GM23338 (cell line): ENCODE measurements at regions not wholly inside any gene's neighbourhood (a gene's known extent, or its start where the extent isn't known, plus 50 kb on each side); places are given as distances from the start of the nearest gene placed in this dataset.

Experiments used
- CREB1 ChIP-seq: fragments of 250-450 bp; sonication (Bioruptor Pico); IDR thresholded peaks from 2 replicates; pipeline ENCODE4 v1.5.0; 2020; ENCODE audit warnings: low read depth, mild to moderate bottlenecking, moderate library complexity
- EZH2 ChIP-seq: fragments of 200-600 bp; sonication (generic); IDR thresholded peaks from one replicate; pipeline ENCODE4 v1.8.0; 2017; ENCODE audit warnings: antibody characterized with exemption, mild to moderate bottlenecking, low read depth; ENCODE audit not compliant: unreplicated experiment
- EZH2phosphoT487 ChIP-seq: fragments of 200-600 bp; sonication (generic); IDR thresholded peaks from one replicate; pipeline ENCODE4 v1.8.1; 2018; ENCODE audit warnings: antibody characterized with exemption; ENCODE audit not compliant: unreplicated experiment
- JUNB ChIP-seq: IDR thresholded peaks from one replicate; pipeline ENCODE4 v1.6.1; 2016; ENCODE audit warnings: antibody characterized with exemption; ENCODE audit not compliant: unreplicated experiment
- POLR2AphosphoS5 ChIP-seq: IDR thresholded peaks from 2 replicates; pipeline ENCODE4 v1.6.1; 2016; ENCODE audit warnings: antibody characterized with exemption, low read depth
- STAT1 ChIP-seq: IDR thresholded peaks from one replicate; pipeline ENCODE4 v1.6.1; 2016; ENCODE audit warnings: antibody characterized with exemption; ENCODE audit not compliant: unreplicated experiment
- ZNF114 ChIP-seq: fragments of 250-450 bp; sonication (Bioruptor Pico); IDR thresholded peaks from 2 replicates; pipeline ENCODE4 v1.5.0; 2020; ENCODE audit warnings: mild to moderate bottlenecking, moderate library complexity
- ZNF331 ChIP-seq: fragments of 250-450 bp; sonication (Bioruptor Pico); IDR thresholded peaks from 2 replicates; pipeline ENCODE4 v1.5.0; 2020; ENCODE audit warnings: low read depth, mild to moderate bottlenecking, moderate library complexity
- TF ChIP-seq, protein P1 (sequence below), 2 experiments: fragments of 200-600 bp in 1 of 2; sonication (generic) in 1 of 2; conservative IDR thresholded peaks; 2 replicates each; pipeline versions ENCODE4 v1.5.1 to v1.6.1; 2016 to 2017; ENCODE audit warnings: antibody characterized with exemption in 2 of 2, low read depth in 2 of 2, mild to moderate bottlenecking in 2 of 2, moderate library complexity in 1 of 2
- TF ChIP-seq, protein P2 (sequence below): IDR thresholded peaks from one replicate; pipeline ENCODE4 v1.6.1; 2018; ENCODE audit warnings: antibody characterized with exemption; ENCODE audit not compliant: unreplicated experiment
- TF ChIP-seq, protein P3 (sequence below): fragments of 250-450 bp; sonication (Bioruptor Pico); IDR thresholded peaks from 2 replicates; pipeline ENCODE4 v1.5.0; 2020; ENCODE audit warnings: mild to moderate bottlenecking, moderate library complexity

DNA sequence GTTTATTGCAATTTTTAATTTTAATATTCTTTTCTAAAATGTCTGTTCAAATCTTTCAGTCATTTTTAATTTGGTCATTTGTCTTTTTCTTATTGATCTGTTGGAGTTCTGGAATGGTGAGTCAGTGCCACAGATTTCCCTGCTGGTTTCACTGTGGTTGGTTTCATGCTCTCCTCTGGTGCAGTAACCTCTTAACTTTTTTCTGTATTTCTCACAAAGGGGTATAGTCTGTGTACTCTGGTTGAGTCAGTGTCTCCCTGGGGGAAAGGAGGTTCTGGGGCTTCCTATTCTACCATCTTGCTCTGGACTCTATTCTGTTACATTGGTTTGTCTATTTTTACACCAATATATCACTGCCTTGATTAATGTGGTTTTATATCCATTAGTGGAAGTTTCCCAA, 178.8 kb downstream of the CSNK1G3 start:
- TF ChIP-seq, protein P1, sequence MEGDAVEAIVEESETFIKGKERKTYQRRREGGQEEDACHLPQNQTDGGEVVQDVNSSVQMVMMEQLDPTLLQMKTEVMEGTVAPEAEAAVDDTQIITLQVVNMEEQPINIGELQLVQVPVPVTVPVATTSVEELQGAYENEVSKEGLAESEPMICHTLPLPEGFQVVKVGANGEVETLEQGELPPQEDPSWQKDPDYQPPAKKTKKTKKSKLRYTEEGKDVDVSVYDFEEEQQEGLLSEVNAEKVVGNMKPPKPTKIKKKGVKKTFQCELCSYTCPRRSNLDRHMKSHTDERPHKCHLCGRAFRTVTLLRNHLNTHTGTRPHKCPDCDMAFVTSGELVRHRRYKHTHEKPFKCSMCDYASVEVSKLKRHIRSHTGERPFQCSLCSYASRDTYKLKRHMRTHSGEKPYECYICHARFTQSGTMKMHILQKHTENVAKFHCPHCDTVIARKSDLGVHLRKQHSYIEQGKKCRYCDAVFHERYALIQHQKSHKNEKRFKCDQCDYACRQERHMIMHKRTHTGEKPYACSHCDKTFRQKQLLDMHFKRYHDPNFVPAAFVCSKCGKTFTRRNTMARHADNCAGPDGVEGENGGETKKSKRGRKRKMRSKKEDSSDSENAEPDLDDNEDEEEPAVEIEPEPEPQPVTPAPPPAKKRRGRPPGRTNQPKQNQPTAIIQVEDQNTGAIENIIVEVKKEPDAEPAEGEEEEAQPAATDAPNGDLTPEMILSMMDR (conservative IDR thresholded peaks at IDR 0.05; ENCODE audit: low read depth in 2 of 2), result no peak
- no peak for TF ChIP-seq POLR2AphosphoS5
- TF ChIP-seq ZNF114 (CRISPR knock-in tag), result no peak
- no peak for TF ChIP-seq EZH2
- TF ChIP-seq EZH2phosphoT487, result no peak
- TF ChIP-seq CREB1, result no peak
- TF ChIP-seq, protein P2, sequence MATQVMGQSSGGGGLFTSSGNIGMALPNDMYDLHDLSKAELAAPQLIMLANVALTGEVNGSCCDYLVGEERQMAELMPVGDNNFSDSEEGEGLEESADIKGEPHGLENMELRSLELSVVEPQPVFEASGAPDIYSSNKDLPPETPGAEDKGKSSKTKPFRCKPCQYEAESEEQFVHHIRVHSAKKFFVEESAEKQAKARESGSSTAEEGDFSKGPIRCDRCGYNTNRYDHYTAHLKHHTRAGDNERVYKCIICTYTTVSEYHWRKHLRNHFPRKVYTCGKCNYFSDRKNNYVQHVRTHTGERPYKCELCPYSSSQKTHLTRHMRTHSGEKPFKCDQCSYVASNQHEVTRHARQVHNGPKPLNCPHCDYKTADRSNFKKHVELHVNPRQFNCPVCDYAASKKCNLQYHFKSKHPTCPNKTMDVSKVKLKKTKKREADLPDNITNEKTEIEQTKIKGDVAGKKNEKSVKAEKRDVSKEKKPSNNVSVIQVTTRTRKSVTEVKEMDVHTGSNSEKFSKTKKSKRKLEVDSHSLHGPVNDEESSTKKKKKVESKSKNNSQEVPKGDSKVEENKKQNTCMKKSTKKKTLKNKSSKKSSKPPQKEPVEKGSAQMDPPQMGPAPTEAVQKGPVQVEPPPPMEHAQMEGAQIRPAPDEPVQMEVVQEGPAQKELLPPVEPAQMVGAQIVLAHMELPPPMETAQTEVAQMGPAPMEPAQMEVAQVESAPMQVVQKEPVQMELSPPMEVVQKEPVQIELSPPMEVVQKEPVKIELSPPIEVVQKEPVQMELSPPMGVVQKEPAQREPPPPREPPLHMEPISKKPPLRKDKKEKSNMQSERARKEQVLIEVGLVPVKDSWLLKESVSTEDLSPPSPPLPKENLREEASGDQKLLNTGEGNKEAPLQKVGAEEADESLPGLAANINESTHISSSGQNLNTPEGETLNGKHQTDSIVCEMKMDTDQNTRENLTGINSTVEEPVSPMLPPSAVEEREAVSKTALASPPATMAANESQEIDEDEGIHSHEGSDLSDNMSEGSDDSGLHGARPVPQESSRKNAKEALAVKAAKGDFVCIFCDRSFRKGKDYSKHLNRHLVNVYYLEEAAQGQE, result no peak
- no peak for TF ChIP-seq JUNB
- no peak for TF ChIP-seq ZNF331 (CRISPR knock-in tag)
- TF ChIP-seq, protein P3, sequence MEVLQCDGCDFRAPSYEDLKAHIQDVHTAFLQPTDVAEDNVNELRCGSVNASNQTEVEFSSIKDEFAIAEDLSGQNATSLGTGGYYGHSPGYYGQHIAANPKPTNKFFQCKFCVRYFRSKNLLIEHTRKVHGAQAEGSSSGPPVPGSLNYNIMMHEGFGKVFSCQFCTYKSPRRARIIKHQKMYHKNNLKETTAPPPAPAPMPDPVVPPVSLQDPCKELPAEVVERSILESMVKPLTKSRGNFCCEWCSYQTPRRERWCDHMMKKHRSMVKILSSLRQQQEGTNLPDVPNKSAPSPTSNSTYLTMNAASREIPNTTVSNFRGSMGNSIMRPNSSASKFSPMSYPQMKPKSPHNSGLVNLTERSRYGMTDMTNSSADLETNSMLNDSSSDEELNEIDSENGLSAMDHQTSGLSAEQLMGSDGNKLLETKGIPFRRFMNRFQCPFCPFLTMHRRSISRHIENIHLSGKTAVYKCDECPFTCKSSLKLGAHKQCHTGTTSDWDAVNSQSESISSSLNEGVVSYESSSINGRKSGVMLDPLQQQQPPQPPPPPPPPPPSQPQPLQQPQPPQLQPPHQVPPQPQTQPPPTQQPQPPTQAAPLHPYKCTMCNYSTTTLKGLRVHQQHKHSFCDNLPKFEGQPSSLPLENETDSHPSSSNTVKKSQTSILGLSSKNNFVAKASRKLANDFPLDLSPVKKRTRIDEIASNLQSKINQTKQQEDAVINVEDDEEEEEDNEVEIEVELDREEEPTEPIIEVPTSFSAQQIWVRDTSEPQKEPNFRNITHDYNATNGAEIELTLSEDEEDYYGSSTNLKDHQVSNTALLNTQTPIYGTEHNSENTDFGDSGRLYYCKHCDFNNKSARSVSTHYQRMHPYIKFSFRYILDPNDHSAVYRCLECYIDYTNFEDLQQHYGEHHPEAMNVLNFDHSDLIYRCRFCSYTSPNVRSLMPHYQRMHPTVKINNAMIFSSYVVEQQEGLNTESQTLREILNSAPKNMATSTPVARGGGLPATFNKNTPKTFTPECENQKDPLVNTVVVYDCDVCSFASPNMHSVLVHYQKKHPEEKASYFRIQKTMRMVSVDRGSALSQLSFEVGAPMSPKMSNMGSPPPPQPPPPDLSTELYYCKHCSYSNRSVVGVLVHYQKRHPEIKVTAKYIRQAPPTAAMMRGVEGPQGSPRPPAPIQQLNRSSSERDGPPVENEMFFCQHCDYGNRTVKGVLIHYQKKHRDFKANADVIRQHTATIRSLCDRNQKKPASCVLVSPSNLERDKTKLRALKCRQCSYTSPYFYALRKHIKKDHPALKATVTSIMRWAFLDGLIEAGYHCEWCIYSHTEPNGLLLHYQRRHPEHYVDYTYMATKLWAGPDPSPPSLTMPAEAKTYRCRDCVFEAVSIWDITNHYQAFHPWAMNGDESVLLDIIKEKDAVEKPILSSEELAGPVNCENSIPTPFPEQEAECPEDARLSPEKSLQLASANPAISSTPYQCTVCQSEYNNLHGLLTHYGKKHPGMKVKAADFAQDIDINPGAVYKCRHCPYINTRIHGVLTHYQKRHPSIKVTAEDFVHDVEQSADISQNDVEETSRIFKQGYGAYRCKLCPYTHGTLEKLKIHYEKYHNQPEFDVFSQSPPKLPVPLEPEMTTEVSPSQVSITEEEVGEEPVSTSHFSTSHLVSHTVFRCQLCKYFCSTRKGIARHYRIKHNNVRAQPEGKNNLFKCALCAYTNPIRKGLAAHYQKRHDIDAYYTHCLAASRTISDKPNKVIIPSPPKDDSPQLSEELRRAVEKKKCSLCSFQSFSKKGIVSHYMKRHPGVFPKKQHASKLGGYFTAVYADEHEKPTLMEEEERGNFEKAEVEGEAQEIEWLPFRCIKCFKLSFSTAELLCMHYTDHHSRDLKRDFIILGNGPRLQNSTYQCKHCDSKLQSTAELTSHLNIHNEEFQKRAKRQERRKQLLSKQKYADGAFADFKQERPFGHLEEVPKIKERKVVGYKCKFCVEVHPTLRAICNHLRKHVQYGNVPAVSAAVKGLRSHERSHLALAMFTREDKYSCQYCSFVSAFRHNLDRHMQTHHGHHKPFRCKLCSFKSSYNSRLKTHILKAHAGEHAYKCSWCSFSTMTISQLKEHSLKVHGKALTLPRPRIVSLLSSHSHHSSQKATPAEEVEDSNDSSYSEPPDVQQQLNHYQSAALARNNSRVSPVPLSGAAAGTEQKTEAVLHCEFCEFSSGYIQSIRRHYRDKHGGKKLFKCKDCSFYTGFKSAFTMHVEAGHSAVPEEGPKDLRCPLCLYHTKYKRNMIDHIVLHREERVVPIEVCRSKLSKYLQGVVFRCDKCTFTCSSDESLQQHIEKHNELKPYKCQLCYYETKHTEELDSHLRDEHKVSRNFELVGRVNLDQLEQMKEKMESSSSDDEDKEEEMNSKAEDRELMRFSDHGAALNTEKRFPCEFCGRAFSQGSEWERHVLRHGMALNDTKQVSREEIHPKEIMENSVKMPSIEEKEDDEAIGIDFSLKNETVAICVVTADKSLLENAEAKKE, result no peak
- TF ChIP-seq STAT1, result no peak
